Testis (tissue), 2 donors: ENCODE measurements at regions not wholly inside any gene's neighbourhood (a gene's known extent, or its start where the extent isn't known, plus 50 kb on each side); places are given as distances from the start of the nearest gene placed in this dataset.

Experiments
- DNase-seq: peaks from one replicate; pipeline ENCODE4 v3.0.0-alpha.2; 2019
- H3K27ac ChIP-seq, 2 donors: fragments of 200-600 bp; sonication (generic); one replicate each; pipeline ENCODE4 v1.5.1; 2019
- H3K27me3 ChIP-seq: fragments of 200-600 bp; sonication (generic); one replicate; pipeline ENCODE4 v1.5.1; 2019
- H3K36me3 ChIP-seq: fragments of 200-600 bp; sonication (generic); one replicate; pipeline ENCODE4 v1.5.1; 2017; ENCODE audit warnings: low read depth; ENCODE audit errors: missing control alignments
- H3K4me1 ChIP-seq: fragments of 200-600 bp; sonication (generic); one replicate; pipeline ENCODE4 v1.5.1; 2019
- H3K4me3 ChIP-seq, 2 donors: fragments of 200-600 bp; sonication (generic); one replicate each; pipeline ENCODE4 v1.5.1; 2017 to 2019
- H3K9me3 ChIP-seq: fragments of 200-600 bp; sonication (generic); one replicate; pipeline ENCODE4 v1.5.1; 2017
- CTCF ChIP-seq, 3 experiments: fragments of 450-650 bp in 2 of 3; fragments of 200-600 bp in 1 of 3; sonication (generic) in 1 of 3; IDR thresholded peaks; one replicate each; pipeline ENCODE4 v1.5.1; 2016 to 2019; ENCODE audit warnings: antibody characterized with exemption in 3 of 3, mild to moderate bottlenecking in 2 of 3, moderate library complexity in 1 of 3
- POLR2A ChIP-seq: fragments of 450-650 bp; IDR thresholded peaks from one replicate; pipeline ENCODE4 v1.6.1; 2017; ENCODE audit warnings: antibody characterized with exemption, mild to moderate bottlenecking, moderate library complexity
- WGBS, 2 donors: methylation state at CpG; one replicate each; pipeline ENCODE4 v1.1.5; 2018; 5-methylcytosine and 5-hydroxymethylcytosine counted together
- intact Hi-C: fragments of 100-400 bp; cut with DNase I; formaldehyde crosslinking; loops from one replicate; pipeline ENCODE4 v1.15.1; 2023; ENCODE audit warnings: low total_unique reads

- intact Hi-C loops = no loop called here
- 72 to 75% methylated on average over 8 of the region's 8 CpGs for WGBS, 2 donors
- Histone ChIP-seq H3K4me1 (no peaks in the 10 kb centered on the region), H3K27me3 (no peaks in the 10 kb centered on the region), H3K4me3 (no peak overlapping the region), H3K9me3 (no peaks in the 10 kb centered on the region), H3K36me3 (no peaks in the 10 kb centered on the region), H3K27ac (no peak overlapping the region)
- TF ChIP-seq CTCF (IDR thresholded peaks at IDR 0.05) (no peak), POLR2A (no peak)
- no peak for DNase-seq
Measured at GRCh38 chr1:95509989-95510388, 276.0 kb downstream of the RWDD3 start.

GRCh38 chr1:95512925-95513324, 278.9 kb downstream of the RWDD3 start:
- Histone ChIP-seq H3K27ac (no peak overlapping the region), H3K4me1 (no peaks in the 10 kb centered on the region), H3K36me3 (no peaks in the 10 kb centered on the region), H3K4me3 (no peak overlapping the region), H3K27me3 (no peaks in the 10 kb centered on the region), H3K9me3 (no peaks in the 10 kb centered on the region)
- TF ChIP-seq POLR2A = no peak
- TF ChIP-seq CTCF (IDR thresholded peaks at IDR 0.05) = no peak
- intact Hi-C loops = no loop called here
- DNase-seq = no peak
- 63 to 82% methylated on average over 1 of the region's 1 CpG for WGBS, 2 donors

GRCh38 chr1:95517506-95517905, 283.5 kb downstream of the RWDD3 start:
- no peak for DNase-seq
- Histone ChIP-seq H3K36me3 (no peaks in the 10 kb centered on the region), H3K4me1 (no peaks in the 10 kb centered on the region), H3K9me3 (no peaks in the 10 kb centered on the region), H3K27ac (no peak overlapping the region), H3K4me3 (no peak overlapping the region), H3K27me3 (no peaks in the 10 kb centered on the region)
- TF ChIP-seq CTCF (IDR thresholded peaks at IDR 0.05) = no peak
- no peak for TF ChIP-seq POLR2A
- intact Hi-C loops = no loop called here
- WGBS, 2 donors = 71 to 74% methylated on average over 1 of the region's 1 CpG

GRCh38 chr1:95518310-95518709, 284.3 kb downstream of the RWDD3 start:
- H3K9me3 ChIP-seq = no peaks in the 10 kb centered on the region
- WGBS, 2 donors = 0% methylated on average over 1 of the region's 1 CpG
- no peak overlapping the region for H3K4me3 ChIP-seq
- intact Hi-C loops = no loop called here
- no peaks in the 10 kb centered on the region for H3K27me3 ChIP-seq
- H3K4me1 ChIP-seq = no peaks in the 10 kb centered on the region
- no peak for TF ChIP-seq POLR2A
- TF ChIP-seq CTCF (IDR thresholded peaks at IDR 0.05) = no peak
- H3K36me3 ChIP-seq = no peaks in the 10 kb centered on the region
- no peak for DNase-seq
- no peak overlapping the region for H3K27ac ChIP-seq

GRCh38 chr1:95520390-95520789, 286.4 kb downstream of the RWDD3 start:
- DNase-seq = no peak
- no peaks in the 10 kb centered on the region for H3K4me1 ChIP-seq
- no peak overlapping the region for H3K4me3 ChIP-seq
- no peaks in the 10 kb centered on the region for H3K27me3 ChIP-seq
- H3K27ac ChIP-seq = no peak overlapping the region
- TF ChIP-seq CTCF (IDR thresholded peaks at IDR 0.05) = no peak
- TF ChIP-seq POLR2A = no peak
- intact Hi-C loops = no loop called here
- H3K36me3 ChIP-seq = no peaks in the 10 kb centered on the region
- WGBS, 2 donors = 68 to 82% methylated on average over 2 of the region's 2 CpGs
- H3K9me3 ChIP-seq = no peaks in the 10 kb centered on the region
